ENCODE measurements at regions not wholly inside any gene's neighbourhood (a gene's known extent, or its start where the extent isn't known, plus 50 kb on each side); places are given as distances from the start of the nearest gene placed in this dataset.

DNA sequence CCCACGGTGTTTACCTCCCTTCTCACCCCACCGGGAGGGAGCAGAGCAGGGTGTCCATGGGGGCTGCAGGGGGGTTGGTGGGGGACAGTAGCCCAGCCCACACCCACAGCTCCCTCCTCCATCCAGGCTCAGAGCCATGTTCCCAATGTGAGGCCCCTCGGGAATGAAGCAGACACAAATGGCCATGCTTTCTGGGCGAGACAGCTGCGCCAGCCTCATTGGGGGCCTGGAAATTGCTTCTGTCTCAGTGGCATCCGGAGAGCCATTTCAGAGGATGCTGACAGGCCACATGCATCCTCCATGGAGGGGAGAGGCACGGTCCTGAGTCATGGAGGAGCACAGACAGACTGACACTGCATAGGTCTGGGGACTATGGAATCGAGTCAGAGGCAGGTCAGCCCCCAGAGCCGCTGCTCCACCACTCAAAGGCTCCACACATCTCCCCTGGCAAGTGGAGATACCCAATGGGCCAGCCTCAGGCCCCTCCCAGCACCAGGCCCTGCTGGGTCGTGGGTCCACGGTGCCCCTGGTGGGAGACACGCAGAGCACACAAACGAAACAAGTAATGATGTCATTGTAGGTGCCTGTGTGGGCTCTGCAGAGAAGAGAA is 59.6 kb upstream of the ENPP7 start:
- Mint-ChIP-seq H3K36me3 (ENCODE audit: low read depth) (peaks cover 8% of the 10 kb centered on the region), H3K4me3 (no peak overlapping the region), H3K9me3 (peaks cover 12% of the 10 kb centered on the region), H3K27ac (ENCODE audit: unreplicated experiment) (no peak overlapping the region), H3K27me3 (ENCODE audit: low read depth) (peaks cover 28% of the 10 kb centered on the region), H3K4me1 (no peaks in the 10 kb centered on the region)
- TF ChIP-seq, protein P1, sequence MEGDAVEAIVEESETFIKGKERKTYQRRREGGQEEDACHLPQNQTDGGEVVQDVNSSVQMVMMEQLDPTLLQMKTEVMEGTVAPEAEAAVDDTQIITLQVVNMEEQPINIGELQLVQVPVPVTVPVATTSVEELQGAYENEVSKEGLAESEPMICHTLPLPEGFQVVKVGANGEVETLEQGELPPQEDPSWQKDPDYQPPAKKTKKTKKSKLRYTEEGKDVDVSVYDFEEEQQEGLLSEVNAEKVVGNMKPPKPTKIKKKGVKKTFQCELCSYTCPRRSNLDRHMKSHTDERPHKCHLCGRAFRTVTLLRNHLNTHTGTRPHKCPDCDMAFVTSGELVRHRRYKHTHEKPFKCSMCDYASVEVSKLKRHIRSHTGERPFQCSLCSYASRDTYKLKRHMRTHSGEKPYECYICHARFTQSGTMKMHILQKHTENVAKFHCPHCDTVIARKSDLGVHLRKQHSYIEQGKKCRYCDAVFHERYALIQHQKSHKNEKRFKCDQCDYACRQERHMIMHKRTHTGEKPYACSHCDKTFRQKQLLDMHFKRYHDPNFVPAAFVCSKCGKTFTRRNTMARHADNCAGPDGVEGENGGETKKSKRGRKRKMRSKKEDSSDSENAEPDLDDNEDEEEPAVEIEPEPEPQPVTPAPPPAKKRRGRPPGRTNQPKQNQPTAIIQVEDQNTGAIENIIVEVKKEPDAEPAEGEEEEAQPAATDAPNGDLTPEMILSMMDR (conservative IDR thresholded peaks at IDR 0.05) = no peak
- no peak for DNase-seq (ENCODE audit: low read depth, low spot score)

DNA sequence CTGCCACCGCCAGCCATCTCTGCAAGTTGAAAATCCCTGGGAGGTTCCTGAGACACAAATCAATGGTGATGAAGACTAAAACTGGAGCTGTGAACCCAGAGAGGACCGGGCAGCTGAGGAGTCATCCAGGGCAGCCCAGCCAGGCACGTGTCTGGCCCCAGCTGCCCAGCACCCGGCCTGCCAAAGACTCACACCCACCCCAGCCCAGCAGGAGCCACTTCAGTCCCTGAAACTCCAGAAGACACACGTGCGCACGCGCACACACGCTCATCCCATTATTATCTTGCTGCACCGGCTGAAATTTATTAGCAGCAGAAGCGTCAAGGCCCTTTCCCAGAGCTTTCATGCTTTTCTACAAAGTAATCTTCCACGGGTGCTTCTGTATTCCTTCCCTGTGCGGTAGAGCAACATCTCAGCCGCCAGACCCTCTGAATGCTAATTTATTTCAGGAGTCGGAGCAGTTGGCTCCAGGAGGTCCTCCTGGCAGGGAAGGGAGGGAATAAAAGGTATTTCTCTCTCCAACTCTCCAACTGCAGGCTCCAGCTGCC is 59.8 kb upstream of the RBFOX3 start:
- Mint-ChIP-seq H3K4me3 (no peak overlapping the region), H3K36me3 (ENCODE audit: low read depth) (peaks cover 8% of the 10 kb centered on the region), H3K27me3 (ENCODE audit: low read depth) (peaks cover 28% of the 10 kb centered on the region), H3K9me3 (peaks cover 12% of the 10 kb centered on the region), H3K27ac (ENCODE audit: unreplicated experiment) (no peak overlapping the region), H3K4me1 (no peaks in the 10 kb centered on the region)
- DNase-seq (ENCODE audit: low read depth, low spot score) = no peak
- TF ChIP-seq, protein P1 (conservative IDR thresholded peaks at IDR 0.05) = no peak

DNA sequence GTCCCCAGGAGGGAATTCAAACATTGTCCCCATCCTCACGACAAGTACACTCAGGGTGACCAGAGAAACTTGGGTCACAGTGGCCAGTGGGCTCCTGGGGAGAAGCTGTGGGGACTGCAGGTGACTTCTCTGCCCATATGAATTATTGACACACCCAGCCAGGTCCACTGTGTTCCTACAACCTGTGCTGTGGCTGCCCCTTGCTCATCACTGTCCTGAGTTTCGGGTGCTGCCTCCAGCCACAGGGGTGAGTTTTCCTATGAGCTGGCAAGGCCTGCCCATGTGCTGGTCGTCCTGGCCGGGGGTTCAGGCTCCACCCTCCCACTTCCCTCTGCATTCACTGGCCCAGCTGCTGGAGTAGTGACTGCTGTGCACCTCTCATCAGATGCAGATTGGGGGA is 59.0 kb upstream of the RBFOX3 start:
- Mint-ChIP-seq H3K36me3 (ENCODE audit: low read depth) (peaks cover 8% of the 10 kb centered on the region), H3K27me3 (ENCODE audit: low read depth) (peaks cover 32% of the 10 kb centered on the region), H3K27ac (ENCODE audit: unreplicated experiment) (no peak overlapping the region), H3K9me3 (peaks cover 12% of the 10 kb centered on the region), H3K4me1 (no peaks in the 10 kb centered on the region), H3K4me3 (no peak overlapping the region)
- DNase-seq (ENCODE audit: low read depth, low spot score) = no peak
- TF ChIP-seq, protein P1 (conservative IDR thresholded peaks at IDR 0.05) = no peak

DNA sequence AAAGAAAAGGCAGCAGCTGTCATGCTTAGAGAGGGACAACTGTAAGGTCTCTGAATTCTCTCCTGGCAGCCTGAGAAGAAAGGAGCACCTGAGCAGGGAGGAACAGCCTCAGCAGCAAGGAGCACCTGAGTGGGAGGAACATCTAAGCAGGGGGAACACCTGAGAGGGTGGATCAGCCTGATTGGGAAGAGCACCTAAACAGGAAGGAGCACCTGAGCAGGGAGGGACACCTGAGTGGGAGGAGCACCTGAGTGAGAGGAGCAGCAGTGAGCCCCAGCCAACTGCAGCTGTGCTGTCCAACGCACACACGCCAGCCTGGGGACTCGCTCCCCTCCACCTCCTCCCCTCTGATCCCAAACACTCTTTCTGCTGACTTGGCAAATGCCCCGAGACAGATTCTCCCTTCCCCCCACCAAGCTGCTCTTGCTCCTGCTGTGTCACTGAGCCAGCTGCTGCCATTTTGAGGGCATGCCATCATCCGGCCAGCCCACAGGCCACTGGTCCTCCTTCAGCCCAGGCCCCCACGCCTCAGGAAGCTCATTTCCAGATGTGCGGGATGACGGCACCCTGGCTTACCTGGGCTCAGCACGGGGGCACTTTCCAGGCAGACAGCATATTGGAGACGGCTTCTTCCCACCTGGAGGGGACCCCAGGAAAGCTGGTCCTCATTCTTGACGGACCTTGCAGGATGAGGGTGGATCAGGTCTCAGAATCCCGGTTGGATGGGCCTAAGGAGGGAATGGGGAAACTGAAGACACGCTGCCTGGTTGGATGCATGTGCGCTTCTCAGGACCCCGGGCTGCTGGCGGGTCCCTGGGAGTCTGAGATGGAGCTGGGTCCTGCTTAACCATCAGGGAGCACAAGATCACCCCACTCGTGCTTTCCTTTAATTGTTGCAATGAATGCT is 57.7 kb upstream of the RBFOX3 start:
- no peak overlapping the region for H3K27ac Mint-ChIP-seq (ENCODE audit: unreplicated experiment)
- peaks cover 7% of the 10 kb centered on the region for H3K36me3 Mint-ChIP-seq (ENCODE audit: low read depth)
- no peak overlapping the region for H3K4me3 Mint-ChIP-seq
- TF ChIP-seq, protein P1 (conservative IDR thresholded peaks at IDR 0.05) = no peak
- DNase-seq (ENCODE audit: low read depth, low spot score) = no peak
- no peaks in the 10 kb centered on the region for H3K4me1 Mint-ChIP-seq
- peaks cover 39% of the 10 kb centered on the region for H3K27me3 Mint-ChIP-seq (ENCODE audit: low read depth)
- peaks cover 8% of the 10 kb centered on the region for H3K9me3 Mint-ChIP-seq

DNA sequence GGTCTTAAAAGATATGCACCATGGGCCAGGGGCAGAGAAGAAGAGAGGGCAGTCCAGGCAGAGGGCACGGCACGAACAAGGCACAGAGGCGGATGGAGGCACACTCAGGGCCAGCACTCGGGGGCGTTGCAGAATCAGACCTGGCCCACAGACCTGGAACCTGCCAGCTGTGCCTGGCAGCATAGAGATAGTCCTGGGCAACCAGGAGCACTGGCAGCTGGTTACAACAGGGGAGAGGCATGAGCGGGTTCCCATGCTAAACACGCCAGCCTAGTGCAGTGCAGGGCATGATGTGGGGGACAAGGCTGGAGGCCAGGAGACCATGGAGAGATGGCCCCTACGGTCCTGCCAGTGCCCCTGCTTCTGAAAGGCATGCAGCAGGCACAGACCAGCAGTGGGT is 56.9 kb upstream of the RBFOX3 start:
- H3K27ac Mint-ChIP-seq (ENCODE audit: unreplicated experiment) = no peak overlapping the region

More for the DNA sequence above, 56.9 kb upstream of the RBFOX3 start:
- no peak overlapping the region for H3K4me3 Mint-ChIP-seq
- TF ChIP-seq, protein P1 (conservative IDR thresholded peaks at IDR 0.05) = no peak
- no peaks in the 10 kb centered on the region for H3K4me1 Mint-ChIP-seq
- no peak for DNase-seq (ENCODE audit: low read depth, low spot score)
- peaks cover 3% of the 10 kb centered on the region for H3K9me3 Mint-ChIP-seq
- H3K27me3 Mint-ChIP-seq (ENCODE audit: low read depth) = peaks cover 45% of the 10 kb centered on the region
- peaks cover 4% of the 10 kb centered on the region for H3K36me3 Mint-ChIP-seq (ENCODE audit: low read depth)
